Activated CD4-positive, alpha-beta T cell treated with anti-CD3 and anti-CD28 coated beads for 36 hours (primary cell): ENCODE measurements at regions not wholly inside any gene's neighbourhood (a gene's known extent, or its start where the extent isn't known, plus 50 kb on each side); places are given as distances from the start of the nearest gene placed in this dataset.
"Not testable (repeated sequence)": the region's sequence is repeated elsewhere in the genome, so short reads cannot be mapped to it uniquely, and the experiment has no call there.

ENCODE experiments used
- ATAC-seq: fragments of 200-7000 bp; cut with Tn5 transposase; one replicate; pipeline ENCODE4 v1.10.0; 2021; ENCODE audit warnings: mild to moderate bottlenecking, moderate library complexity
- CTCF ChIA-PET: fragments of 350-600 bp; sonication (Branson Sonifier 250); formaldehyde crosslinking; loops from one replicate; lab custom pipeline; 2021; ENCODE audit warnings: antibody characterized with exemption; lab: Charles Lee
- POLR2A ChIA-PET: fragments of 350-600 bp; sonication (Branson Sonifier 250); formaldehyde crosslinking; loops from one replicate; lab custom pipeline; 2021; ENCODE audit warnings: antibody characterized with exemption, inconsistent platforms; lab: Charles Lee
- DNase-seq: peaks from one replicate; pipeline ENCODE4 v3.0.0-alpha.2; 2020
- H3K27ac Mint-ChIP-seq: one replicate; pipeline ENCODE4 v1.8.0; 2021; ENCODE audit warnings: mixed read lengths
- H3K27me3 Mint-ChIP-seq: one replicate; pipeline ENCODE4 v1.8.0; 2021; ENCODE audit warnings: mixed read lengths
- H3K36me3 Mint-ChIP-seq: one replicate; pipeline ENCODE4 v1.8.0; 2021; ENCODE audit warnings: low read depth, mixed read lengths
- H3K4me1 Mint-ChIP-seq: one replicate; pipeline ENCODE4 v1.8.0; 2021; ENCODE audit warnings: mixed read lengths
- H3K4me3 Mint-ChIP-seq: one replicate; pipeline ENCODE4 v1.8.0; 2021; ENCODE audit warnings: mild to moderate bottlenecking, moderate library complexity, mixed read lengths
- H3K9me3 Mint-ChIP-seq: one replicate; pipeline ENCODE4 v1.8.0; 2021; ENCODE audit warnings: low read depth, mixed read lengths
- intact Hi-C, 2 experiments: fragments of 100-400 bp; cut with DNase I in 1 of 2; cut with micrococcal nuclease in 1 of 2; formaldehyde crosslinking; loops; one replicate each; pipeline versions ENCODE4 v1.14.2 to v1.15.1; 2022 to 2024; cut with DNase I, micrococcal nuclease

DNA sequence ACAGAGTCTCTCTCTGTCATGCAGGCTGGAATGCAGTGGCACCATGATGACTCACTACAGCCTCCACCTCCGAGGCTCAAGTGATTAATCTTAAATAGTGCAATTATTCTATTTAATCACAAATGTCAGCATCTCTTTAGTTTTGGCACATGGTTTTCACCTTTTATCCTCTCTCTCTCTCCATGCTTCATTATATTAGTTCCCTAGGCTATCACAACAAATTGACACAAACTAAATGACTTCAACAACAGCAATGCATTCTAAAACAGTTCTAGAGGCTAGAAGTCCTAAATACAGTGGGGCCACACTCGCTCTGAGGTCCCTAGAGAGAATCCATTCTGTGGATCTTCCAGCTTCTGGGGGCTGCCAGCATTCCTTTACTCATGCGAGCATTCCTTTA is 178.2 kb upstream of the ZNG1F start:
- H3K4me1 Mint-ChIP-seq, H3K27ac Mint-ChIP-seq, POLR2A ChIA-PET: not testable (repeated sequence)

DNA sequence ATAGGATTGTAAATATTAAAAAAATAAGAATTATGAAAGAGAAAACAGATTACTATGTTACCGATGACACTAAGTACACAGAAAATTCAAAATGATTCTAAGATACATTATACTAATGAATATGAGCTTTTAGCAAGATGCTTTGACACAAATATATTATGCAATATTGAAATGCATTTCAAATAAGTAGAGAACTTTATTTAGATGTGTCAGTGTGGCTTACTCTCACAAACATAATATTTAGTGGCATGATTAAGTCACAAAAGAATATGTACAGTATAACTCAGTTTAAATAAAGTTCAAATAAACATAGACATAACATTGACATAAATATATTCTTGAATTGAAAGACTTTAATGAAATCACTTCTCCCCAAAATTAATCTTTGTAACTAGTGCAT is 172.7 kb upstream of the ZNG1F start:
- H3K27ac Mint-ChIP-seq, CTCF ChIA-PET, H3K27me3 Mint-ChIP-seq, intact Hi-C loops, H3K9me3 Mint-ChIP-seq, H3K4me3 Mint-ChIP-seq, H3K4me1 Mint-ChIP-seq, DNase-seq, ATAC-seq, POLR2A ChIA-PET, H3K36me3 Mint-ChIP-seq: not testable (repeated sequence)

More for the DNA sequence above, 178.2 kb upstream of the ZNG1F start:
- H3K27me3 Mint-ChIP-seq, ATAC-seq, H3K36me3 Mint-ChIP-seq, CTCF ChIA-PET, H3K4me3 Mint-ChIP-seq, H3K9me3 Mint-ChIP-seq, DNase-seq, intact Hi-C loops: not testable (repeated sequence)

GRCh38 chr9:41359116-41359515 is 170.0 kb upstream of the ZNG1F start:
- POLR2A ChIA-PET, intact Hi-C loops, H3K27me3 Mint-ChIP-seq, H3K9me3 Mint-ChIP-seq, H3K4me1 Mint-ChIP-seq, CTCF ChIA-PET, H3K36me3 Mint-ChIP-seq: not testable (repeated sequence)
- ATAC-seq (peak; percentile 51), DNase-seq (peak; percentile 44)
- H3K27ac Mint-ChIP-seq: peak overlapping the region; percentile 91
- H3K4me3 Mint-ChIP-seq: peak overlapping the region; percentile 97

- POLR2A ChIA-PET, ATAC-seq, H3K9me3 Mint-ChIP-seq, H3K36me3 Mint-ChIP-seq, H3K27me3 Mint-ChIP-seq, intact Hi-C loops, CTCF ChIA-PET, H3K4me1 Mint-ChIP-seq: not testable (repeated sequence)
- H3K27ac Mint-ChIP-seq: peak overlapping the region; percentile 63
- peak; percentile 87 for DNase-seq
- peak overlapping the region; percentile 97 for H3K4me3 Mint-ChIP-seq
These were observed 169.6 kb upstream of the ZNG1F start for GRCh38 chr9:41358682-41359081.

DNA sequence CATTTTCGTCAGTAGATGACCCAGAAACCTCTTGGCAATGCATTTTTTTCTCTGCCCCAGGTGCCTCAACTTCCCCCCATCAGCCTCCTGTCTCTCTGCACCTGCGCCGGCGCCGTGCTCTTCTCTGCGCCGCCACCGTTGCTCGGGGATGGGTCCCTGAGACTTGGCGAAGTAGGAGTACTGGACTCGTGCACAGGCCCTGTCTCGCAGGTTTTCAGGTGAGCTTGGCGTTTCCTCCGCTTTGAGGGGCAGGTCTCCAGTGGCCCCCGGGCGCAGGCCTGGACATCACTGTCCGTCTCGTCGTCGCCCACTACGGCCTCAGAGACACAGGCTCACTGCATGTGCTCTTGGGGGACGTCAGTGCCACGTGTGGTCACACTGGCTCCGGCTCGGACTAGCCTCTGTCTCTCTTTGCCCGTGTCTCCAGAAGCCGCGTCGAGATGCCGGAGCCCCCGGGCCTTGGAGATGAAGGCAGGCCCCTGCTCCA is 168.8 kb upstream of the ZNG1F start:
- H3K36me3 Mint-ChIP-seq, POLR2A ChIA-PET, H3K9me3 Mint-ChIP-seq, CTCF ChIA-PET, ATAC-seq, H3K27me3 Mint-ChIP-seq, intact Hi-C loops, H3K4me1 Mint-ChIP-seq: not testable (repeated sequence)
- peak overlapping the region; percentile 59 for H3K4me3 Mint-ChIP-seq
- peak; percentile 23 for DNase-seq
- peak overlapping the region; percentile 19 for H3K27ac Mint-ChIP-seq

- ATAC-seq, POLR2A ChIA-PET, intact Hi-C loops, H3K36me3 Mint-ChIP-seq, H3K9me3 Mint-ChIP-seq, H3K27me3 Mint-ChIP-seq, CTCF ChIA-PET, H3K4me1 Mint-ChIP-seq, DNase-seq, H3K27ac Mint-ChIP-seq: not testable (repeated sequence)
- H3K4me3 Mint-ChIP-seq: peak overlapping the region; percentile 59
These were observed 168.2 kb upstream of the ZNG1F start for GRCh38 chr9:41357350-41357748.

- H3K9me3 Mint-ChIP-seq, POLR2A ChIA-PET, CTCF ChIA-PET, H3K36me3 Mint-ChIP-seq, intact Hi-C loops, H3K27me3 Mint-ChIP-seq, H3K27ac Mint-ChIP-seq, H3K4me1 Mint-ChIP-seq: not testable (repeated sequence)
- peak; percentile 81 for ATAC-seq
- DNase-seq: peak; percentile 92
- H3K4me3 Mint-ChIP-seq: peak overlapping the region; percentile 59
These were observed 167.7 kb upstream of the ZNG1F start for GRCh38 chr9:41356588-41357349.

DNA sequence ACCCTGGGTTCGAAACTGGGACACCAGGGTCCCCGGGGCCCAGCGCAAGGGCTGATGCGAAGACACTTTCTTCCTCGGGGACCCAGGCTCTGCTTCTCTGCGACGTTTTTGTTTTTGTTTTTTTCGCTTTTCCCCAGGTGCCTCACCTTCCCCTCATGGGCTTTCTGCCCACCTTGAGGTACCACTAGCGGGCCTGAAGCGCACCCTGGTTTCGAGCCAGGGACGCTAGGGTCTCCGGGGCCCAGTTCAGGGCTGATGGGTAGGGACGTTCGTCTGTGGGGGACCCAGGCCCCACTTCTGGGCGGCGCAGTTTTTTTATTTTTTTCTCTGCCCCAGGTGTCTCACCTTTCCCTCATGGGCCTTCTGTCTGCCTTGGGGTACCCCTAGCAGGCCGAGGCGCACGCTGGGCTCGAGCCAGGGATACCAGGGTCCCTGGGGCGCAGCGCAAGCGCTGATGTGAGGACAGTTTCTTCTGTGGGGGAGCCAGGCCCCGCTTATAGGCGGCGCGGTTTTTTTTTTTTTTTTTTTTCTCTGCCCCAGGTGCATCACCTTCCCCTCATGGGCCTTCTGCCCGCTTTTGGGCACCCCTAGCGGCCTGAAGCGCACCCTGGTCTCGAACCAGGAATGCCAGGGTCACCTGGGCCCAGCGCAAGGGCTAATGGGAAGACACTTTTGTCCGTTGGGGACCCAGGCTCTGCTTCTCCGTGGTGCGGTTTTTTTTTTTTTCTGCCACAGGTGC is 166.8 kb upstream of the ZNG1F start:
- H3K27me3 Mint-ChIP-seq, H3K9me3 Mint-ChIP-seq, H3K4me3 Mint-ChIP-seq, ATAC-seq, POLR2A ChIA-PET, H3K36me3 Mint-ChIP-seq, H3K27ac Mint-ChIP-seq, H3K4me1 Mint-ChIP-seq, CTCF ChIA-PET, intact Hi-C loops, DNase-seq: not testable (repeated sequence)

GRCh38 chr9:41354978-41355377 is 165.9 kb upstream of the ZNG1F start:
- DNase-seq: peak; percentile 47
- CTCF ChIA-PET, H3K4me1 Mint-ChIP-seq, H3K36me3 Mint-ChIP-seq, intact Hi-C loops, H3K27me3 Mint-ChIP-seq, POLR2A ChIA-PET, ATAC-seq, H3K9me3 Mint-ChIP-seq: not testable (repeated sequence)
- Mint-ChIP-seq H3K27ac (peak overlapping the region; percentile 89), H3K4me3 (peak overlapping the region; percentile 64)

DNA sequence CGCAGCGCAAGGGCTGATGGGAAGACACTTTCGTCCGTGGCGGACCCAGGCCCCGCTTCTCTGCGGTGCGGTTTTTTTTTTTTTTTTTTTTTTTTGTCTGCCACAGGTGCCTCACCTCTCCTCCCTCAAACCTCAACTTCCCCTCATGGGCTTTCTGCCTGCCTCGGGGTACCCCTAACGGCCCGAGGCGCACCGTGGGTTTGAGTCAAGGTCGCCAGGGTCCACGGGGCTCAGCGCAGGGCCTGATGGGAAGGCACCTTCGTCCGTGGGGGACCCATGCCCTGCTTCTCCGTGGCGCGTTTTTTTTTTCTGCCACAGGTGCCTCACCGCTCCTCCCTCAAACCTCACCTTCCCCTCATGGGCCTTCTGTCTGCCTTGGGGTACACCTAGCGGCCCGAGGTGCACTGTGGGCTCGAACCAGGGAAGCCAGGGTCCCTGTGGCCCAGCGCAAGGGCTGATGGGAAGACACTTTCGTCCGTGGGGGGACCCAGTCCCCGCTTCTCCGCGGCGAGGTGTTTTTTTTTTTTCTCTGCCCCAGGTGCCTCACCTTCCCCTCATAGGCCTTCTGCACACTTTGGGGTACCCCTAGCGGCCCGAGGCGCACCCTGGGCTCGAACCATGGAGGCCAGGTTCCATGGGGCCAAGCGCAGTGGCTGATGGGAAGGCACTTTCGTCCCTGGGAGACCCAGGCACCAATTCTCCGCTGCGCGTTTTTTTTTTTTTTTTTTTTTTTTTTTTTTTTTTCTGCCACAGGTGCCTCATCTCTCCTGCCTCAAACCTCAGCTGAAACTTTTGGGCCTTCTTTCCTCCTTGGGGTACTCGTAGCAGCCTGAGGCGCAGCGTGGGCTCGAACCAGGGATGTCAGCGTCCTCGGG is 165.2 kb upstream of the ZNG1F start:
- H3K36me3 Mint-ChIP-seq, ATAC-seq, POLR2A ChIA-PET, H3K27me3 Mint-ChIP-seq, DNase-seq, CTCF ChIA-PET, intact Hi-C loops, H3K4me1 Mint-ChIP-seq, H3K9me3 Mint-ChIP-seq: not testable (repeated sequence)
- peak overlapping the region; percentile 64 for H3K4me3 Mint-ChIP-seq
- peak overlapping the region; percentile 58 for H3K27ac Mint-ChIP-seq

DNA sequence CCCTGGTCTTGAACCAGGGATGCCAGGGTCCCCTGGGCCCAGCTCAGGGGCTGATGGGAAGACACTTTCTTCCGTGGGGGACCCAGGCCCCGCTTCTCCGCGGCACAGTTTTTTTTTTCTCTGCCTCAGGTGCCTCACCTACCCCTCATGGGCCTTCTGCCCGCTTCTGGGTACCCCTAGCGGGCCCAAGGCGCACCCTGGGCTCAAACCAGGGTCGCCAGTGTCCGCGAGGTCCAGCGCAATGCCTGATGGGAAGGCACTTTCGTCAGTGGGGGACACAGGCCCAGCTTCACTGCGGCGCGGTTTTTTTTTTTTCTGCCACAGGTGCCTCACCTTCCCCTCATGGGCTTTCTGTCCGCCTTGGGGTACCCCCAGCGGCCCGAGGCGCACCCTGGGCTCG is 163.9 kb upstream of the ZNG1F start:
- H3K4me3 Mint-ChIP-seq, intact Hi-C loops, POLR2A ChIA-PET, ATAC-seq, H3K27me3 Mint-ChIP-seq, CTCF ChIA-PET, H3K4me1 Mint-ChIP-seq, H3K27ac Mint-ChIP-seq, H3K9me3 Mint-ChIP-seq, DNase-seq, H3K36me3 Mint-ChIP-seq: not testable (repeated sequence)
